Kidney (tissue), 13 donors: ENCODE measurements at regions not wholly inside any gene's neighbourhood (a gene's known extent, or its start where the extent isn't known, plus 50 kb on each side); places are given as distances from the start of the nearest gene placed in this dataset.

Experiments used
- DNase-seq, 5 donors: peaks; one replicate each; pipeline ENCODE4 v3.0.0-alpha.2; 2013 to 2020
- FAIRE-seq: peaks from 2 replicates; lab custom pipeline; 2012; peaks lifted over from hg19 to GRCh38; lab: Jason Lieb, UNC
- H3K27ac ChIP-seq, 2 donors: one replicate each; pipeline ENCODE4 v1.7.0; 2013; ENCODE audit warnings: low read depth in 2 of 2, low read length in 2 of 2, inconsistent platforms in 1 of 2
- H3K27me3 ChIP-seq: one replicate; pipeline ENCODE4 v1.7.1; 2013; ENCODE audit warnings: low read length, inconsistent platforms; ENCODE audit not compliant: control insufficient read depth, insufficient read depth
- H3K36me3 ChIP-seq, 3 donors: one replicate each; pipeline versions ENCODE4 v1.7.0 to v1.7.1; 2013; ENCODE audit warnings: low read length in 3 of 3, control low read depth in 1 of 3, inconsistent platforms in 1 of 3; ENCODE audit not compliant: insufficient read depth in 3 of 3, control insufficient read depth in 2 of 3
- H3K4me1 ChIP-seq, 3 donors: one replicate each; pipeline versions ENCODE4 v1.7.0 to v1.7.1; 2013; ENCODE audit warnings: low read length in 3 of 3, inconsistent platforms in 1 of 3, low read depth in 1 of 3; ENCODE audit not compliant: control insufficient read depth in 2 of 3, insufficient read depth in 2 of 3
- H3K4me3 ChIP-seq, 3 donors: one replicate each; pipeline versions ENCODE4 v1.7.0 to v1.8.1; 2013; ENCODE audit warnings: low read length in 3 of 3, control low read depth in 1 of 3, inconsistent platforms in 1 of 3
- H3K9ac ChIP-seq, 3 donors: one replicate each; pipeline versions ENCODE4 v1.7.0 to v1.7.1; 2013; ENCODE audit warnings: low read length in 3 of 3, control low read depth in 1 of 3, inconsistent platforms in 1 of 3
- H3K9me3 ChIP-seq, 3 donors: one replicate each; pipeline versions ENCODE4 v1.7.0 to v1.7.1; 2013; ENCODE audit warnings: low read length in 3 of 3, control low read depth in 1 of 3, inconsistent platforms in 1 of 3; ENCODE audit not compliant: control insufficient read depth in 2 of 3, insufficient read depth in 1 of 3
- CTCF ChIP-seq: IDR thresholded peaks from 3 replicates; pipeline ENCODE4 v1.5.1; 2012; ENCODE audit warnings: mild to moderate bottlenecking, moderate library complexity, borderline replicate concordance; ENCODE audit not compliant: insufficient read depth; ENCODE audit errors: extremely low read depth
- intact Hi-C: fragments of 100-400 bp; cut with DNase I; formaldehyde crosslinking; loops from one replicate; pipeline ENCODE4 v1.11.1; 2022
- donor health status: control.
- donor health status: control.
- donor health status: control.
- donor health status: control.
- donor health status: control.
- donor health status: DM: yes; HTN: yes; CAD: no.
- donor health status: Normal renal cell carcinoma (clear cell type).

GRCh38 chr22:48891688-48892577 lies 935.7 kb downstream of the BRD1 start:
- no peak overlapping the region for H3K4me3 ChIP-seq
- no peaks in the 10 kb centered on the region for H3K36me3 ChIP-seq
- no peak overlapping the region for H3K27ac ChIP-seq
- FAIRE-seq = no peak
- TF ChIP-seq CTCF = no peak
- H3K4me1 ChIP-seq = no peaks in the 10 kb centered on the region
- no peaks in the 10 kb centered on the region for H3K27me3 ChIP-seq
- DNase-seq = no peak
- no peak overlapping the region for H3K9ac ChIP-seq
- intact Hi-C loops = no loop called here
- no peaks in the 10 kb centered on the region for H3K9me3 ChIP-seq

DNA sequence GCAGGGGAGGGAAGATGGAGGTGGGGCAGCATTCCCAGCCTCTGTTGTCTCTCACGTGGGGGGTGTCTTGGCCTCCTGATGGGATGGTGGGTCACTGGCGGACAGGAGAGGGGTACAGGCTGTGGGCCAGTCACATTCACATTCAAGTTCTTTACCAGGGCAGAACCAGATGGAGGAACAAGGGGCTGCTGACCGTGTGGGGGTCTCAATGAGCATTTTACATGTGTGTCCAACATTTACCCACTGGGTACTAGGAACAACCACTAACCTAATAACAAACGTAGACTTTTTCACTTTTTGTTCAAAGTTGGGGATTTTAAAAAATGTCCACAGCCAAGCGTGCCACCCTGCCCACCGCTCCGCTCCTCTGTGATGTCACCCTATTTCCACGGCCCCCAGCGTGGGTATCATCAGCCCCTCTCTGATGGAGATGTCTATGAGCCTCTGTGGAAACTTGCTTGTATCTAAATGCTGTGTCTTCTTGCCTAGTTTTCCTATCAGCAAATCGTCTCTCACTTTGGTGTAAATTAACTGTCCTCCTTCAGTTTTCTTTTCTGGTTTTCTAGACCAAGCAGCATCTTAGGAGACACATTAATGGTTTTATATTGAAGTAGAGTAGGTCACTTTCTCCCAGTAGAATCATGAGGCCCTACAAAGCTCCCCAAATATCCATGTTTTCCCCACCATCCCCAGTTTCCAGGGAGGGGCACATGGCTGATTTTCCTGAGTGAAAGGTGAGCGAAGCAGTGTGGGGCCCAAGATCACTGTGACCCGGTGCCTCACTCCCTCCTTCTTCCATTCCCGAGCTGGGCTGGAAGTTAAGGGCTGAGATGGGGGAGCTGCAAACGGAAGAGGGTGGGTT lies 936.7 kb downstream of the BRD1 start:
- no peak overlapping the region for H3K4me3 ChIP-seq
- H3K4me1 ChIP-seq = no peaks in the 10 kb centered on the region
- no peak overlapping the region for H3K27ac ChIP-seq
- H3K9me3 ChIP-seq = no peaks in the 10 kb centered on the region
- intact Hi-C loops = no loop called here
- H3K9ac ChIP-seq = no peak overlapping the region
- no peak for TF ChIP-seq CTCF
- no peak for FAIRE-seq
- H3K27me3 ChIP-seq = no peaks in the 10 kb centered on the region
- no peaks in the 10 kb centered on the region for H3K36me3 ChIP-seq
- peak in 1 of 5 donors; percentile 14 for DNase-seq

- Histone ChIP-seq H3K27me3 (no peaks in the 10 kb centered on the region), H3K4me3 (no peak overlapping the region), H3K4me1 (no peaks in the 10 kb centered on the region), H3K9me3 (no peaks in the 10 kb centered on the region), H3K9ac (no peak overlapping the region), H3K36me3 (no peaks in the 10 kb centered on the region), H3K27ac (no peak overlapping the region)
- FAIRE-seq = no peak
- no peak for TF ChIP-seq CTCF
- intact Hi-C loops = no loop called here
- peak in 2 of 5 donors; percentile 24 to 45 for DNase-seq
Measured at GRCh38 chr22:48889887-48890692, 937.6 kb downstream of the BRD1 start.
